Neural cell (in vitro differentiated cells): ENCODE measurements at regions not wholly inside any gene's neighbourhood (a gene's known extent, or its start where the extent isn't known, plus 50 kb on each side); places are given as distances from the start of the nearest gene placed in this dataset.

Experiments used
- H2AFZ ChIP-seq: fragments of 200-600, 300-800 bp; sonication (generic), shearing (Covaris generic); 2 replicates; pipeline ENCODE4 v1.6.0; 2014; ENCODE audit warnings: low read depth, mild to moderate bottlenecking, antibody characterized with exemption, low read length, moderate library complexity
- H3F3A ChIP-seq: fragments of 200-600 bp; shearing (Covaris generic); 2 replicates; pipeline ENCODE4 v1.6.1; 2016; ENCODE audit warnings: mild to moderate bottlenecking, moderate library complexity, mixed read lengths, antibody characterized with exemption, low read length; ENCODE audit not compliant: insufficient read depth, poor library complexity, severe bottlenecking
- H3K27ac ChIP-seq: fragments of 200-600, 300-800 bp; sonication (generic), shearing (Covaris generic); 2 replicates; pipeline ENCODE4 v1.5.1; 2014; ENCODE audit warnings: mild to moderate bottlenecking, low read length, moderate library complexity
- H3K27me3 ChIP-seq: fragments of 300-800, 200-600 bp; sonication (generic), shearing (Covaris generic); 2 replicates; pipeline ENCODE4 v1.6.0; 2014; ENCODE audit warnings: mild to moderate bottlenecking, low read depth, low read length, moderate library complexity; ENCODE audit not compliant: insufficient read depth
- H3K36me3 ChIP-seq: fragments of 300-800, 200-600 bp; sonication (generic), shearing (Covaris generic); 2 replicates; pipeline ENCODE4 v1.5.1; 2014; ENCODE audit warnings: mild to moderate bottlenecking, antibody characterized with exemption, low read length, moderate library complexity; ENCODE audit not compliant: insufficient read depth
- H3K4me2 ChIP-seq: fragments of 300-800, 200-600 bp; sonication (generic), shearing (Covaris generic); 2 replicates; pipeline ENCODE4 v1.6.0; 2014; ENCODE audit warnings: mild to moderate bottlenecking, low read length
- H3K4me3 ChIP-seq: fragments of 300-800, 200-600 bp; sonication (generic), shearing (Covaris generic); 2 replicates; pipeline ENCODE4 v1.5.1; 2014; ENCODE audit warnings: mild to moderate bottlenecking, low read length, moderate library complexity
- H3K79me2 ChIP-seq: fragments of 200-600 bp; shearing (Covaris generic); replicated peaks from 2 replicates; pipeline ENCODE4 v1.6.0; 2014; ENCODE audit warnings: mild to moderate bottlenecking, low read length, moderate library complexity; ENCODE audit not compliant: insufficient read depth
- H3K9ac ChIP-seq: fragments of 300-800, 200-600 bp; sonication (generic), shearing (Covaris generic); 2 replicates; pipeline ENCODE4 v1.6.1; 2016; ENCODE audit warnings: mild to moderate bottlenecking, low read length, mixed read lengths
- H3K9me2 ChIP-seq: fragments of 200-600 bp; shearing (Covaris generic); 2 replicates; pipeline ENCODE4 v1.6.1; 2016; ENCODE audit warnings: mild to moderate bottlenecking, low read length, mixed read lengths; ENCODE audit not compliant: insufficient read depth
- H3K9me3 ChIP-seq: fragments of 200-600, 300-800 bp; sonication (generic), shearing (Covaris generic); 2 replicates; pipeline ENCODE4 v1.6.1; 2016; ENCODE audit warnings: mild to moderate bottlenecking, mixed run types, low read length, moderate library complexity, mixed read lengths
- H4K20me1 ChIP-seq: fragments of 200-600 bp; shearing (Covaris generic); 2 replicates; pipeline ENCODE4 v1.6.1; 2016; ENCODE audit warnings: mild to moderate bottlenecking, mixed run types; ENCODE audit not compliant: insufficient read depth
- CTCF ChIP-seq: fragments of 450-650 bp; IDR thresholded peaks from 2 replicates; pipeline ENCODE4 v1.5.1; 2014; ENCODE audit warnings: antibody characterized with exemption, mild to moderate bottlenecking, moderate library complexity; ENCODE audit not compliant: poor library complexity, severe bottlenecking
- EP300 ChIP-seq: fragments of 450-650 bp; conservative IDR thresholded peaks from 2 replicates; pipeline ENCODE4 v1.6.1; 2014; ENCODE audit warnings: antibody characterized with exemption, mild to moderate bottlenecking, moderate library complexity; ENCODE audit not compliant: poor library complexity, severe bottlenecking
- EZH2 ChIP-seq: fragments of 200-600, 300-800 bp; shearing (Covaris generic), sonication (generic); IDR thresholded peaks from 2 replicates; pipeline ENCODE4 v1.6.1; 2014; ENCODE audit warnings: antibody characterized with exemption, low read length, borderline replicate concordance, mild to moderate bottlenecking; ENCODE audit not compliant: insufficient read depth, poor library complexity, severe bottlenecking
- MXI1 ChIP-seq: fragments of 450-650 bp; conservative IDR thresholded peaks from 2 replicates; pipeline ENCODE4 v1.6.1; 2014; ENCODE audit warnings: antibody characterized with exemption, mild to moderate bottlenecking; ENCODE audit not compliant: poor library complexity, severe bottlenecking
- POLR2AphosphoS5 ChIP-seq: IDR thresholded peaks from 2 replicates; pipeline ENCODE4 v1.6.1; 2012
- RAD21 ChIP-seq: fragments of 450-650 bp; conservative IDR thresholded peaks from 2 replicates; pipeline ENCODE4 v1.6.1; 2014; ENCODE audit warnings: antibody characterized with exemption, mild to moderate bottlenecking, moderate library complexity
- REST ChIP-seq: IDR thresholded peaks from 2 replicates; pipeline ENCODE4 v1.6.1; 2012; ENCODE audit warnings: borderline replicate concordance
- SMC3 ChIP-seq: fragments of 450-650 bp; conservative IDR thresholded peaks from 2 replicates; pipeline ENCODE4 v1.6.1; 2014; ENCODE audit warnings: antibody characterized with exemption, mild to moderate bottlenecking, moderate library complexity; ENCODE audit not compliant: poor library complexity
- TAF1 ChIP-seq: IDR thresholded peaks from 2 replicates; pipeline ENCODE4 v1.6.1; 2012; ENCODE audit warnings: low read depth

GRCh38 chr2:11987151-11987550, 240.7 kb downstream of the LPIN1 start:
- no peaks in the 10 kb centered on the region for H3K27me3 ChIP-seq
- no peak overlapping the region for H2AFZ ChIP-seq
- TF ChIP-seq SMC3 (no peak), MXI1 (no peak), POLR2AphosphoS5 (no peak), REST (no peak), EZH2 (no peak), EP300 (no peak), TAF1 (no peak), CTCF (no peak), RAD21 (no peak)
- H3K4me2 ChIP-seq: no peak overlapping the region
- no peak overlapping the region for H3K4me3 ChIP-seq
- no peaks in the 10 kb centered on the region for H3K9me3 ChIP-seq
- no peaks in the 10 kb centered on the region for H4K20me1 ChIP-seq
- no peak overlapping the region for H3K9ac ChIP-seq
- no peaks in the 10 kb centered on the region for H3K36me3 ChIP-seq
- H3K27ac ChIP-seq: no peak overlapping the region
- no peaks in the 10 kb centered on the region for H3K79me2 ChIP-seq
- no peaks in the 10 kb centered on the region for H3F3A ChIP-seq
- no peaks in the 10 kb centered on the region for H3K9me2 ChIP-seq

- H3K79me2 ChIP-seq: no peaks in the 10 kb centered on the region
- no peaks in the 10 kb centered on the region for H4K20me1 ChIP-seq
- H3K27ac ChIP-seq: no peak overlapping the region
- H3K36me3 ChIP-seq: no peaks in the 10 kb centered on the region
- H3K27me3 ChIP-seq: no peaks in the 10 kb centered on the region
- H3F3A ChIP-seq: no peaks in the 10 kb centered on the region
- H3K4me3 ChIP-seq: no peak overlapping the region
- H3K9ac ChIP-seq: no peak overlapping the region
- H2AFZ ChIP-seq: no peak overlapping the region
- H3K9me2 ChIP-seq: no peaks in the 10 kb centered on the region
- H3K9me3 ChIP-seq: no peaks in the 10 kb centered on the region
- TF ChIP-seq MXI1 (no peak), SMC3 (no peak), CTCF (no peak), EZH2 (no peak), EP300 (no peak), REST (no peak), TAF1 (no peak), POLR2AphosphoS5 (no peak), RAD21 (no peak)
- no peak overlapping the region for H3K4me2 ChIP-seq
Measured at GRCh38 chr2:11988691-11989353, 242.4 kb downstream of the LPIN1 start.
